ENCODE measurements at regions not wholly inside any gene's neighbourhood (a gene's known extent, or its start where the extent isn't known, plus 50 kb on each side); places are given as distances from the start of the nearest gene placed in this dataset.
"Not testable (repeated sequence)": the region's sequence is repeated elsewhere in the genome, so short reads cannot be mapped to it uniquely, and the experiment has no call there.

- H3K27me3 Mint-ChIP-seq (ENCODE audit: low read depth): peaks cover 20% of the 10 kb centered on the region
- no peaks in the 10 kb centered on the region for H3K36me3 Mint-ChIP-seq (ENCODE audit: low read depth)
- no peak for DNase-seq (ENCODE audit: low spot score)
- H3K9me3 Mint-ChIP-seq: no peaks in the 10 kb centered on the region
- no peak overlapping the region for H3K4me3 Mint-ChIP-seq
- H3K4me1 Mint-ChIP-seq (ENCODE audit: low read depth): no peaks in the 10 kb centered on the region
- no peak overlapping the region for H3K27ac Mint-ChIP-seq
These were observed 91.1 kb upstream of the ZBTB18 start for GRCh38 chr1:243959998-243960397.

- H3K27me3 Mint-ChIP-seq (ENCODE audit: low read depth): peaks cover 14% of the 10 kb centered on the region
- no peaks in the 10 kb centered on the region for H3K36me3 Mint-ChIP-seq (ENCODE audit: low read depth)
- no peak overlapping the region for H3K4me3 Mint-ChIP-seq
- no peak for DNase-seq (ENCODE audit: low spot score)
- H3K4me1 Mint-ChIP-seq (ENCODE audit: low read depth): no peaks in the 10 kb centered on the region
- no peaks in the 10 kb centered on the region for H3K9me3 Mint-ChIP-seq
- H3K27ac Mint-ChIP-seq: no peak overlapping the region
These were observed 93.9 kb upstream of the ZBTB18 start for GRCh38 chr1:243957141-243957540.

- Mint-ChIP-seq H3K27ac (no peak overlapping the region), H3K36me3 (ENCODE audit: low read depth) (no peaks in the 10 kb centered on the region), H3K27me3 (ENCODE audit: low read depth) (peaks cover 12% of the 10 kb centered on the region), H3K4me3 (no peak overlapping the region), H3K4me1 (ENCODE audit: low read depth) (no peaks in the 10 kb centered on the region), H3K9me3 (no peaks in the 10 kb centered on the region)
- no peak for DNase-seq (ENCODE audit: low spot score)
These were observed 94.6 kb upstream of the ZBTB18 start for GRCh38 chr1:243956450-243956849.

GRCh38 chr1:243951207-243951606 is 99.9 kb upstream of the ZBTB18 start:
- not testable (repeated sequence) for H3K27me3 Mint-ChIP-seq (ENCODE audit: low read depth); H3K36me3 Mint-ChIP-seq (ENCODE audit: low read depth); H3K27ac Mint-ChIP-seq; H3K4me3 Mint-ChIP-seq; H3K9me3 Mint-ChIP-seq; DNase-seq (ENCODE audit: low spot score); H3K4me1 Mint-ChIP-seq (ENCODE audit: low read depth)

- DNase-seq (ENCODE audit: low spot score): no peak
- Mint-ChIP-seq H3K36me3 (ENCODE audit: low read depth) (no peaks in the 10 kb centered on the region), H3K27ac (no peak overlapping the region), H3K4me3 (no peak overlapping the region), H3K4me1 (ENCODE audit: low read depth) (no peaks in the 10 kb centered on the region), H3K27me3 (ENCODE audit: low read depth) (no peaks in the 10 kb centered on the region), H3K9me3 (no peaks in the 10 kb centered on the region)
These were observed 100.1 kb upstream of the AKT3 start for GRCh38 chr1:243950166-243950565.

- H3K4me3 Mint-ChIP-seq: no peak overlapping the region
- no peaks in the 10 kb centered on the region for H3K27me3 Mint-ChIP-seq (ENCODE audit: low read depth)
- H3K9me3 Mint-ChIP-seq: no peaks in the 10 kb centered on the region
- H3K27ac Mint-ChIP-seq: no peak overlapping the region
- no peaks in the 10 kb centered on the region for H3K36me3 Mint-ChIP-seq (ENCODE audit: low read depth)
- no peaks in the 10 kb centered on the region for H3K4me1 Mint-ChIP-seq (ENCODE audit: low read depth)
- DNase-seq (ENCODE audit: low spot score): no peak
These were observed 96.9 kb upstream of the AKT3 start for GRCh38 chr1:243946946-243947345.

- Mint-ChIP-seq H3K9me3 (no peaks in the 10 kb centered on the region), H3K27ac (no peak overlapping the region), H3K4me1 (ENCODE audit: low read depth) (no peaks in the 10 kb centered on the region), H3K36me3 (ENCODE audit: low read depth) (no peaks in the 10 kb centered on the region), H3K27me3 (ENCODE audit: low read depth) (no peaks in the 10 kb centered on the region), H3K4me3 (no peak overlapping the region)
- DNase-seq (ENCODE audit: low spot score): no peak
These were observed 96.2 kb upstream of the AKT3 start for GRCh38 chr1:243946253-243946652.

GRCh38 chr1:243945727-243946126 is 95.7 kb upstream of the AKT3 start:
- no peaks in the 10 kb centered on the region for H3K9me3 Mint-ChIP-seq
- no peak overlapping the region for H3K27ac Mint-ChIP-seq
- H3K4me1 Mint-ChIP-seq (ENCODE audit: low read depth): no peaks in the 10 kb centered on the region
- no peaks in the 10 kb centered on the region for H3K36me3 Mint-ChIP-seq (ENCODE audit: low read depth)
- H3K4me3 Mint-ChIP-seq: no peak overlapping the region
- no peak for DNase-seq (ENCODE audit: low spot score)
- no peaks in the 10 kb centered on the region for H3K27me3 Mint-ChIP-seq (ENCODE audit: low read depth)

GRCh38 chr1:243944429-243945160 is 94.6 kb upstream of the AKT3 start:
- H3K27ac Mint-ChIP-seq: no peak overlapping the region
- H3K4me1 Mint-ChIP-seq (ENCODE audit: low read depth): no peaks in the 10 kb centered on the region
- DNase-seq (ENCODE audit: low spot score): no peak
- no peaks in the 10 kb centered on the region for H3K9me3 Mint-ChIP-seq
- no peak overlapping the region for H3K4me3 Mint-ChIP-seq
- no peaks in the 10 kb centered on the region for H3K36me3 Mint-ChIP-seq (ENCODE audit: low read depth)
- no peaks in the 10 kb centered on the region for H3K27me3 Mint-ChIP-seq (ENCODE audit: low read depth)

- Mint-ChIP-seq H3K36me3 (ENCODE audit: low read depth) (no peaks in the 10 kb centered on the region), H3K27me3 (ENCODE audit: low read depth) (no peaks in the 10 kb centered on the region), H3K27ac (no peak overlapping the region)
These were observed 93.8 kb upstream of the AKT3 start for GRCh38 chr1:243943671-243944428.

GRCh38 chr1:243942196-243943150 is 92.4 kb upstream of the AKT3 start:
- Mint-ChIP-seq H3K27ac (no peak overlapping the region), H3K27me3 (ENCODE audit: low read depth) (no peaks in the 10 kb centered on the region), H3K4me3 (no peak overlapping the region), H3K36me3 (ENCODE audit: low read depth) (no peaks in the 10 kb centered on the region), H3K9me3 (no peaks in the 10 kb centered on the region), H3K4me1 (ENCODE audit: low read depth) (peaks cover 2% of the 10 kb centered on the region)
- DNase-seq (ENCODE audit: low spot score): no peak

More at GRCh38 chr1:243943671-243944428, 93.8 kb upstream of the AKT3 start:
- DNase-seq (ENCODE audit: low spot score): no peak
- no peak overlapping the region for H3K4me3 Mint-ChIP-seq
- peaks cover 2% of the 10 kb centered on the region for H3K4me1 Mint-ChIP-seq (ENCODE audit: low read depth)
- H3K9me3 Mint-ChIP-seq: no peaks in the 10 kb centered on the region

- Mint-ChIP-seq H3K27ac (no peak overlapping the region), H3K27me3 (ENCODE audit: low read depth) (no peaks in the 10 kb centered on the region), H3K4me1 (ENCODE audit: low read depth) (peaks cover 2% of the 10 kb centered on the region)
These were observed 90.4 kb upstream of the AKT3 start for GRCh38 chr1:243940451-243940850.

GRCh38 chr1:243939167-243939848 is 89.3 kb upstream of the AKT3 start:
- H3K27me3 Mint-ChIP-seq (ENCODE audit: low read depth): no peaks in the 10 kb centered on the region
- H3K4me1 Mint-ChIP-seq (ENCODE audit: low read depth): peaks cover 2% of the 10 kb centered on the region
- peaks cover 15% of the 10 kb centered on the region for H3K9me3 Mint-ChIP-seq
- no peak overlapping the region for H3K27ac Mint-ChIP-seq
- DNase-seq (ENCODE audit: low spot score): no peak
- no peaks in the 10 kb centered on the region for H3K36me3 Mint-ChIP-seq (ENCODE audit: low read depth)
- H3K4me3 Mint-ChIP-seq: no peak overlapping the region

More at GRCh38 chr1:243940451-243940850, 90.4 kb upstream of the AKT3 start:
- Mint-ChIP-seq H3K9me3 (peaks cover 5% of the 10 kb centered on the region), H3K36me3 (ENCODE audit: low read depth) (no peaks in the 10 kb centered on the region), H3K4me3 (no peak overlapping the region)
- DNase-seq (ENCODE audit: low spot score): no peak

All from T-helper 2 cell treated with Interferon-gamma antibody and Interleukin-4, amounts not matched to agents 5 μg/mL and 100 μg/mL, for 36 hours (primary cell).